NT2/D1 (cell line): ENCODE measurements at regions not wholly inside any gene's neighbourhood (a gene's known extent, or its start where the extent isn't known, plus 50 kb on each side); places are given as distances from the start of the nearest gene placed in this dataset.

ENCODE experiments used
- DNase-seq: peaks from one replicate; pipeline ENCODE4 v3.0.0-alpha.2; 2011; ENCODE audit warnings: low read depth, low spot score
- H3K27me3 ChIP-seq: 2 replicates; pipeline ENCODE4 v1.6.0; 2011; ENCODE audit warnings: mild to moderate bottlenecking; ENCODE audit not compliant: insufficient read length, insufficient read depth
- H3K36me3 ChIP-seq: 2 replicates; pipeline ENCODE4 v1.6.1; 2011; ENCODE audit warnings: mild to moderate bottlenecking, low read length, mixed read lengths; ENCODE audit not compliant: insufficient read depth, insufficient read length
- H3K4me1 ChIP-seq: 2 replicates; pipeline ENCODE4 v1.5.1; 2011; ENCODE audit not compliant: insufficient read depth, insufficient read length
- H3K4me3 ChIP-seq: 2 replicates; pipeline ENCODE4 v1.5.1; 2011; ENCODE audit warnings: low read depth; ENCODE audit not compliant: insufficient read length
- H3K9ac ChIP-seq: 2 replicates; pipeline ENCODE4 v1.6.0; 2011; ENCODE audit warnings: low read depth; ENCODE audit not compliant: insufficient read length
- H3K9me3 ChIP-seq: 2 replicates; pipeline ENCODE4 v1.5.1; 2011; ENCODE audit warnings: mild to moderate bottlenecking, low read length; ENCODE audit not compliant: insufficient read depth
- SUZ12 ChIP-seq: IDR thresholded peaks from 2 replicates; pipeline ENCODE4 v1.6.1; 2011; ENCODE audit not compliant: insufficient read length, insufficient read depth; ENCODE audit errors: extremely low read depth
- YY1 ChIP-seq: IDR thresholded peaks from 2 replicates; pipeline ENCODE4 v1.6.1; 2011; ENCODE audit not compliant: insufficient read length, insufficient read depth
- ZNF274 ChIP-seq: IDR thresholded peaks from 2 replicates; pipeline ENCODE4 v1.6.1; 2011; ENCODE audit warnings: mild to moderate bottlenecking, low read depth, low read length

DNA sequence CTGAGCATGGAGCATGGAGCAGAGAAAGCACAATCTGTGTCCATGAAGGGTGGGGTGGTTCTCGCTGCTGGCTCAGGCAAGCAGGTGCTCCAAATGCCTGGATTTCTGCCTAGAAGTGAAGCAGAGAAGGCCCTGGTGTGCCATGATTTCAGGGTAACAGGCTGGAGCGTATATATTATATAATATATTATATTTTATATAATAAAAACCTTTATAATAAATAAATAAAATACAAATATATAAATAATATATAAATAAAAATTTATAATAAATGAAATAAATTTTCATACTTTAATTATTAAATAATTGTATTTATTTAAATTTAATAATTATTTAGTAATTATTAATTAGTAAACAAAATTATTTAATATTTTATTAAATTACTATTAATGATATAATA lies 707.4 kb upstream of the COX7C start:
- Histone ChIP-seq H3K9ac (no peak overlapping the region), H3K4me3 (no peak overlapping the region), H3K36me3 (no peaks in the 10 kb centered on the region), H3K9me3 (no peaks in the 10 kb centered on the region), H3K4me1 (no peaks in the 10 kb centered on the region), H3K27me3 (no peaks in the 10 kb centered on the region)
- no peak for DNase-seq
- TF ChIP-seq ZNF274 (no peak), SUZ12 (no peak), YY1 (no peak)

DNA sequence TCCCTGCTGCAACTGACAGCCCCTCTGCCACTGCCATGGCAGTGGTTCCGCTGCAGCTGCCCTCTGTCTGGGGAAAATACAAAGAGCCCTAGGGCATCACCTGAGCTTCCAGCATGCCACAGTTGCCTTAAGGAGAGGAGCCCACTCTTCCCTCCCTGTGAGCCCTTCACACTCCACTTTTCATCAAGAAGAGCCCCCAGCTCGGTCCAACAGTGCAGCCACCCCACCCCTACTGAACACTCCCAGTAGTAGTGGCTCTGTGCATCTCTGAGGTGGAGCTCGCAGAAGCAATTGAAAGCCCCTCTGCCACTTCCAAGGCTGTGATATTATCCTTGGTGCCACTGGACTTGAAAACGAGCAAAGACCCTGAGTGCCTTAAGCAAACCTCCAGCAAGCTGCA lies 696.8 kb upstream of the COX7C start:
- Histone ChIP-seq H3K4me3 (no peak overlapping the region), H3K36me3 (no peaks in the 10 kb centered on the region), H3K4me1 (no peaks in the 10 kb centered on the region), H3K9ac (no peak overlapping the region), H3K9me3 (no peaks in the 10 kb centered on the region), H3K27me3 (no peaks in the 10 kb centered on the region)
- TF ChIP-seq SUZ12 (no peak), YY1 (no peak), ZNF274 (no peak)
- no peak for DNase-seq

DNA sequence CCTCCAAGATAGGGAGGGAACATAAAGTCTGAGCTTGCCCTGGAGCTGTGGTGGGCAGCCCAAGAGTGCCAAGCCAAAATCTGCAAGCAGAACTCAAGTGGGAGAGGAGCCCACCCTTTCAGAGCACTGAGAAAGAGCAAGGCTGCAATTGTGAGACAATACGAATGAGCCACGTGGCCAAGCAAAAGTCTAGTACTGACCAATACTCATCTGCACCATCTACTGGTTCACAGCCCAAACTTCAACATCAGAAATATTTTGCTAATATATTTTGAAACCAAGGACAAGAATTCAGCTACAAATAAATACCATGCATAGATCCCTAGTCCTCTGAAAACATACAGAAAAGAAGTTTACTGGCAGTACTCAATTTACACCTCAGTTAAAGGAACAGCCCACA lies 696.2 kb upstream of the COX7C start:
- H3K9ac ChIP-seq, result no peak overlapping the region

DNA sequence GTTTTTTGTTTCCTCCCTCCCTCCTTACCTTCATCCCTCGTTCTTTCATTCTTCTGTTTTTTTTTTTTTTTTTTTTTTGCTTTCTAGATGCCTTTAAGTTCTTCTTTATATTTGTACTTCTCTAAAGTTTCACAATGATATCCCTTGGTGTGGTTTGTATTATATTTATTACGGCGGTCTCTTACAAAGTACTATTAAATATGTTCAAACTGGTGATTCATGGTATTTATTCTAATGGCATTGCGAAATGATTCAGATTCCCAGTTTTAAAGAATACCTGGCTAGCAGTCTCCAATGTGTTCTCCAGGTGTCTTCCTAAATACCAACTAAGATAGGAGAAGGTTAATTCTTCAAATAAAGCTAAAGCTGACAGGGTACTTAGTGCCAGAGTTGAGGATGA lies 690.1 kb upstream of the COX7C start:
- H3K4me1 ChIP-seq, result no peaks in the 10 kb centered on the region
- no peaks in the 10 kb centered on the region for H3K9me3 ChIP-seq
- H3K36me3 ChIP-seq, result no peaks in the 10 kb centered on the region
- no peak for DNase-seq
- H3K9ac ChIP-seq, result no peak overlapping the region
- no peaks in the 10 kb centered on the region for H3K27me3 ChIP-seq
- no peak overlapping the region for H3K4me3 ChIP-seq
- TF ChIP-seq YY1 (no peak), ZNF274 (no peak), SUZ12 (no peak)

More for the DNA sequence above, 696.2 kb upstream of the COX7C start:
- no peaks in the 10 kb centered on the region for H3K4me1 ChIP-seq
- H3K27me3 ChIP-seq, result no peaks in the 10 kb centered on the region
- no peaks in the 10 kb centered on the region for H3K9me3 ChIP-seq
- H3K4me3 ChIP-seq, result no peak overlapping the region
- no peak for TF ChIP-seq YY1
- no peak for TF ChIP-seq SUZ12
- TF ChIP-seq ZNF274, result no peak
- no peak for DNase-seq
- no peaks in the 10 kb centered on the region for H3K36me3 ChIP-seq

DNA sequence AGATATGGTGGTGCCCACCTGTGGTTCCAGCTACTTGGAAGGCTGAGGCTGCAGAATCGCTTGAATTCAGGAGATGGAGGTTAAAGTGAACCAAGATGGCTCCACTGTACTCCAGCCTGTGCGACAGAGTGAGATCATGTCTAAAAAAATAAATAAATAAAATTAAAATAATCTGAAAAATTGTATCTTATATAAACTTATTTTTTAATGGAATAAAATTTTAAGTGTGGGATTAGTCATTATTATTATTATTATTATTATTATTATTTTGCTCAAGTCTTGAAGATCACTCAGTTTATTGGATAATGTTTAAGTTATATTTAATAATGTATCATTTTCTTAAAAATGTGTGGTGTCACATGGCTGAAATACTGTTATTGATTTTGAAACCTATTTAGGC lies 688.0 kb upstream of the COX7C start:
- no peaks in the 10 kb centered on the region for H3K4me1 ChIP-seq
- no peak for TF ChIP-seq SUZ12
- TF ChIP-seq ZNF274, result no peak
- TF ChIP-seq YY1, result no peak
- H3K36me3 ChIP-seq, result no peaks in the 10 kb centered on the region
- no peak overlapping the region for H3K4me3 ChIP-seq
- H3K27me3 ChIP-seq, result no peaks in the 10 kb centered on the region
- H3K9ac ChIP-seq, result no peak overlapping the region
- no peak for DNase-seq
- no peaks in the 10 kb centered on the region for H3K9me3 ChIP-seq

DNA sequence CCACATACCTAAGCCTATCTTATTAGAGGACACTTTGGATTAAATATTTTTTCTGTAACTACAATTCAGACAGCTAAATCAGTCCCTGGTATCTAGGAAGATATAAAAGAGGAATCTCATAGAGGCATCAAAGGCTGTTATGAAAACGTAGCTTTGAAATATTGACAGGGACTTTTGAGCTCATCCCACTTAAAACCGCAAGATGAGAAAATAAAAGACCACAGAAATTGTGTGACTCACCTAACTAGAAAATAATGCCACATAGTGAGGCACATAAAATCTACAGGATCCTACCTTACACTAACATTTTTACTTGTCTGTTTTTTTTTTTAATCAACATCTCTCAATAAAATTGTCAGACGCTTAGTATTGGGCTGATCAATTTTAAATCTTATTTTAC lies 686.5 kb upstream of the COX7C start:
- H3K9me3 ChIP-seq, result no peaks in the 10 kb centered on the region
- no peak for DNase-seq
- no peak overlapping the region for H3K4me3 ChIP-seq
- H3K4me1 ChIP-seq, result no peaks in the 10 kb centered on the region
- no peaks in the 10 kb centered on the region for H3K36me3 ChIP-seq
- TF ChIP-seq SUZ12 (no peak), YY1 (no peak), ZNF274 (no peak)
- H3K9ac ChIP-seq, result no peak overlapping the region
- H3K27me3 ChIP-seq, result no peaks in the 10 kb centered on the region

DNA sequence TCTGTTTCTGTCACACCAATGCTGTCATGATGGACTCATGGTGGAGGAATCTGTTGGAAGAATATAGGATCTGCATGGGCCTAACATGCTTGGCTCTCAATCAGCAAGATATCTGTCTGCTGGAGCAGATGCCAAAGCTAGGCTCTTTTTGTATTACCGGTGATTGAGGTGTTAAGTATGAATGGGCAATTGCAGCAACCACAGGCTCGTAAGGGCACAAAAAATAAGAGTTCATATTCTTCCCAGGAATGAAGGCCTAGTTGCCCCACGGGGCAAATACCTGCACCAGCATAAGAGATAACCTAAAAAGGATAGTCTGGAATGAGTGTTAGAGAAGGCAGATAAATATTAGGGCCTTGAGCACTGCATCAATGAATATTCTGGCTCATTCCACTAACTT lies 679.5 kb upstream of the COX7C start:
- H3K4me3 ChIP-seq, result no peak overlapping the region
- no peaks in the 10 kb centered on the region for H3K36me3 ChIP-seq
- DNase-seq, result no peak
- H3K4me1 ChIP-seq, result no peaks in the 10 kb centered on the region
- H3K9ac ChIP-seq, result no peak overlapping the region
- H3K9me3 ChIP-seq, result no peaks in the 10 kb centered on the region
- no peaks in the 10 kb centered on the region for H3K27me3 ChIP-seq
- no peak for TF ChIP-seq YY1
- TF ChIP-seq ZNF274, result no peak
- no peak for TF ChIP-seq SUZ12
